HG02943 (cell line): ENCODE measurements at regions not wholly inside any gene's neighbourhood (a gene's known extent, or its start where the extent isn't known, plus 50 kb on each side); places are given as distances from the start of the nearest gene placed in this dataset.
"Not testable (repeated sequence)": the region's sequence is repeated elsewhere in the genome, so short reads cannot be mapped to it uniquely, and the experiment has no call there.

Experiments
- ATAC-seq: cut with Tn5 transposase; IDR thresholded peaks from one replicate; pipeline ENCODE4 v1.9.1; 2021; ENCODE audit warnings: mild to moderate bottlenecking, low read depth, moderate library complexity; ENCODE audit not compliant: unreplicated experiment

DNA sequence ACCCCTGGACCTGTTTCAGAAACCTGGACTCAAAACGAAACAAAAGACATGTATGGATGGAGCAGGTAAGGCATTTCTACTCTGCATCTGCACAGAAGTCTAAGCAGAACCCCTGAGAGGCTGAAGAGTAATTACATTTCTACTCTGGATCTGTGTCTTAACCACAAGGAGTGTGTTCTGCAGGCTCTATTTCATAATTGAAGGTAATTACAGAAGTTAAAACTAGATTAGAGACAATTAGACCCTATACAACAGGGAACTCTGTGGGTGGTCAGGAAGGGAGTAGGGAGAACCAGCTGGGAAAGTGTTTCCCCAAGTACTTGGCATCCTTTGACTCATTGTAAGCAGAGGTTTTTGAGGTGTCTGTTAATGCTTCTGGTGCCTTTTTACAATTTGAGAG, 69.8 kb downstream of the IGSF1 start:
- no peak for ATAC-seq

DNA sequence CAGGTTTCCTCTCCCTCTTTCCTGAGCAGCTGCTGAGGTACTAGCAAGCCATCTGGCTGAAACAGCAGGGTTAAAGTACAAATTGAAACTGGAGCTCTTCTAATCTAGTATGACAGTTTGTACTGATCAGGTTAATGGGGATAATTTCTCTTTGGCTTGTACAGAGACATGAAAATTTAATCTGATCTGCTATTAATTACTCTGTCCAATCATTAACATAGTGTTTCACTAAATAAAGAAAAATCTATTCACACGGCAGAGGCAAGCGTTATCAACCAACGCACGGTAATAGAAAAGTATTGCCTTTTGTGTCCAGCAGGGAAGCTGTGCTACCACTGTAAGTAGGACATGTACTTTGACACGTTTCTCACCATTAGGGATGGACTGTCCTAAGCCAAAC, 71.1 kb downstream of the IGSF1 start:
- ATAC-seq, result no peak

GRCh38 chrX:131216828-131217227, 72.3 kb downstream of the IGSF1 start:
- ATAC-seq, result peak; percentile 70

DNA sequence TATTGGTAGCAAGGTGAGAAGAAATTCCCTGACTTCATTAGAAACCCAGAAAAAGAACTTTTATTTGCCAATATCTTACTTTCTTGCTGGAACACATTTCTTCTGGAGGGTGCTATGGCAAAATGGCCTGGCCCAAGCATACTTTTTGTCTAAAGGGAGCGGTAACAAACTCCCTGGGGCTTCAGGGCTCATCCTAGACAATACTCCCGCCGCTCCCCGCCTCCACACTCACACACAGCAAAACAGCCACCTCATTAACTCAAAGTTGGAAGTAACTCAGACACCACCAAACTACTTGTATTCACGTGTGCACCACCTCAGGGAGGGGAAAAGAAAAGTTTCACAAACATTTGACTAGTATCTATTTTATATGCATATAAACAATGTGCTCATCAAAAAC, 75.7 kb downstream of the IGSF1 start:
- ATAC-seq, result no peak

DNA sequence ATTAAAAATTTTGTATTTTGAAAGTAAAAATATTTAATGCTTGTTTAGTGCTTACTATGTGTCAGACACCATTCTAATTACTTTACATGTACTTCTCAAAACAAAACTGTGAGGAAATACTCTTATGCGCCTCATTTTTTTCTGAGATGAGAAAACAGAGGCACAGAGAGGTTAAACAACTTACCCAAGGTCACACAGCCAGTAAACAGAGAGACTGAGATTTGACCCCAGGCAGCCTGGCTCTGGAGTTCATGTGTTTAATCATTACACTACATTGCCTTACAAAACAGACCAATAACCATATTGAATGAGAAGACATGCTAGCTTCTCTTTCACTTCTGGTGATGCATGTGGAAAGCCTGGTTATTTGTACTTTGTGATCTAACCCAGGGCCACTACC, 86.3 kb downstream of the IGSF1 start:
- no peak for ATAC-seq

GRCh38 chrX:131201986-131202385, 87.1 kb downstream of the IGSF1 start:
- ATAC-seq, result no peak

GRCh38 chrX:131199091-131199490, 90.0 kb downstream of the IGSF1 start:
- ATAC-seq, result no peak

DNA sequence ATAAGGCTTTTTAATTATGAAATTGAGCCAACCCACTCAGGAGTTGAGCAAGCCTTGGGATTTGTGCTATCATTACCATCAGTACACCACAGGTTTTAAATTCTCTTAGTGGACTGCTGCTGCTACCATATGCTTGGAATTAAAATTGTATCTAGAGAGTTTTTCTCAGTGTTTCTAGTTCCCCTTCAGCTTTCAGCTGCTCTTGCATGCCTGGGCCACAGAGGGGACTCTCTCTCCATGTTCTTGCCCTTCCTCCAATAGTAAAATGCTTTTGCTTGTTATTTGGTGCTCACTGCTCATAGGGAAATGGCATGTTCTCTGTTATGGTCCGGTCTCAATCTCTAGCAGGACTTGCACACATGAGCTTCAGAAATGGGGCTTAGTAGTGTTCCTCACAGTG, 101.9 kb downstream of the IGSF1 start:
- no peak for ATAC-seq

DNA sequence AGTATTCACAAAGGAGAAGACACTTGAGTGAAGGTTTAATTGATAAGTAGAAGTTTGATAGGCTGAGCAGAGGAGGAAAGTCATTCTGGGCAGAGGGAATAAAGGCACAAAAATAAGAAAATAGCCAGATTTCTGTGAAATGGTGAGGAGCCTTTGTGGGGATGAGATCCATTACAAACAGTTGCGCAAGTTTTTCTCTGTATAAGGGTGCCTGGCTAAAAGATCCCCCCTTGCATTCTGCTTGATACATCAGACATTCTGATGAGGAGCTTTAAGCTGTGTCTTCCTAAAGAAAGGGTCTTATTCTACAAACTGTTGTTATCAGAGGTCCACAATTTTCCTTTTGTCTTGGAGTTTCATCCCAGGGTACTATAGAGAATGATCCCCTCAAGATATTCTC, 112.0 kb downstream of the ARHGAP36 start:
- ATAC-seq, result no peak

DNA sequence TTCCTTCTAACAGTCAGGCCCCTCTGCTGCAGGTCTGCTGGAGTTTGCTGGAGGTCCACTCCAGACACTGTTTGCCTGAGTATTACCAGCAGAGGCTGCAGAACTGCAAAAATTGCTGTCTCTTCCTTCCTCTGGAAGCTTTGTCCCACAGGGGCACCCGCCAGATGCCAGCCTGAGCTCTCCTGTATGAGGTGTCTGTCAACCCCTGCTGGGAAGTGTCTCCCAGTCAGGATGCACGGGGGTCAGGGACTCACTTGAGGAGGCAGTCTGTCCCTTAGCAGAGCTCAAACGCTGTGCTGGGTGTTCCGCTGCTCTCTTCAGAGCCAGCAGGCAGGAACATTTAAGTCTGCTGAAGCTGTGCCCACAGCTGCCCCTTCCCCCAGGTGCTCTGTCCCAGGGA, 105.5 kb downstream of the ARHGAP36 start:
- ATAC-seq, result not testable (repeated sequence)

DNA sequence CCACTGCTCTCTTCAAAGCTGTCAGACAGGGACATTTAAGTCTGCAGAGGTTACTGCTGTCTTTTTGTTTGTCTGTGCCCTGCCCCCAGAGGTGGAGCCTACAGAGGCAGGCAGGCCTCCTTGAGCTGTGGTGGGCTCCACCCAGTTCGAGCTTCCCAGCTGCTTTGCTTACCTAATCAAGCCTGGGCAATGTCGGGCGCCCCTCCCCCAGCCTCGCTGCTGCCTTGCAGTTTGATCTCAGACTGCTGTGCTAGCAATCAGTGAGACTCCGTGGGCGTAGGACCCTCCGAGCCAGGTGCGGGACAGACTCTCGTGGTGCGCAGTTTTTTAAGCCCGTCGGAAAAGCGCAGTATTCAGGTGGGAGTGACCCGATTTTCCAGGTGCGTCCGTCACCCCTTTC, 99.5 kb downstream of the ARHGAP36 start:
- not testable (repeated sequence) for ATAC-seq

DNA sequence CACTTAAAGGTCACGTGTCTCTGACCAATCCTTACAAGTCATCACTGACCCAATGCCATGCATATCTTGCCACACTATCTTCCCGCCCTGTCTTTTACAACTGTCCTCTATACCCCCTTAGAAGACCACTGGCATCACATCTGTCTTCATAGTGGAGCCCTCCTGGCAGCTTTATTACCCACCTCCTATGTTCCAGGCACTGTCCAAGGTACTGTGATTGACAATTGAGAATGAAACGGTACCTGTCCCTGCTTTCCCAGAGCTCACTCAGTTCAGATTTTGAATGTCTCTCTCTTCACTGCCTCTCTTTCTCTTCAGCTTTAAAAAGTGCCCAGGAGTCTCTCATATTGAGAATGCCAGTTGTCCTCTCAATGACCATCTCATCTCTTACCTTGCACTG, 88.6 kb downstream of the ARHGAP36 start:
- no peak for ATAC-seq
